ENCODE measurements at regions not wholly inside any gene's neighbourhood (a gene's known extent, or its start where the extent isn't known, plus 50 kb on each side); places are given as distances from the start of the nearest gene placed in this dataset.

DNA sequence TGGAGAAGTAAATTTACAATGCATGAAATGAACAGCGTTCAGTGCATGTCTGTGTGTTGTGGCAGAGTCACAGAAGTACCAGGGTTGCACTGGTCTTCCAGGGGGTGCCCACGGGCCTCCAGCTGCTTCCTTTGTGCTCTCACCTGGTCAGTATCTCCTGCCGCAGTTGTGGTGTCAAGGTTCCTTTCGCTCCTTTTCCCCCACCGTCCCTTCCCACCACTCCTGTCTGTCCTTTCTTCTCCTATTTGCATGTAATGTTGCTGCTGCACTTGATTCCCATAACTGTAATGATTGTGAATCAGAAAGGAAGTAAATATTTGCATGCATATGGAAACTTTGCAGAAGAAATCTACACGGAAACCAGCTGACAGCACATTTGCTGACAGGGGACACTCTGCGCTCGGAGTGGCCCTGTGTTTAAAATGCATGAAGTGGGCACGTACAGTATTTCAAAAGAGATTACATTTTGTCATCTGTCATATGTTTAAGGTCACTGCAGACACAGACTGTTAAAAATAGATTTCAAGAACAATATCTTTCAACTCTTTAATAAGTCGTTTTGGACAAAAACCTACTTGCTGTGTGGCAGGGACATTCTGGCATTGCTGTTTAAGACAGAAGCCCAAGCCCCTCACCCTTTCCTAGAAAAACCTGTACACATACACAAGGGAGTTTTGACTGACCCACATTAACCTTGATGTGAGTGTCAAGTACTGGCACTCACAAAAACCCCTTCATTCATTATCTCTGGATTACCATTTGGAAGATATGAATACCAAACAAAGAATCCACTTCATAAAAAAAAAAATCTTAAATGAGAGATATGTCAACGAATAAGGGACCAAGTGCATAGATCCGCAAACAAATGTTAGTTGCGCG, 336.7 kb upstream of the KLF6 start:
- H3K9me3 ChIP-seq (ENCODE audit: control insufficient read depth, low read length) = peaks cover 3% of the 10 kb centered on the region
- WGBS = 52% methylated on average over 14 of the region's 14 CpGs
- peak; percentile 51 to 71 for ATAC-seq

DNA sequence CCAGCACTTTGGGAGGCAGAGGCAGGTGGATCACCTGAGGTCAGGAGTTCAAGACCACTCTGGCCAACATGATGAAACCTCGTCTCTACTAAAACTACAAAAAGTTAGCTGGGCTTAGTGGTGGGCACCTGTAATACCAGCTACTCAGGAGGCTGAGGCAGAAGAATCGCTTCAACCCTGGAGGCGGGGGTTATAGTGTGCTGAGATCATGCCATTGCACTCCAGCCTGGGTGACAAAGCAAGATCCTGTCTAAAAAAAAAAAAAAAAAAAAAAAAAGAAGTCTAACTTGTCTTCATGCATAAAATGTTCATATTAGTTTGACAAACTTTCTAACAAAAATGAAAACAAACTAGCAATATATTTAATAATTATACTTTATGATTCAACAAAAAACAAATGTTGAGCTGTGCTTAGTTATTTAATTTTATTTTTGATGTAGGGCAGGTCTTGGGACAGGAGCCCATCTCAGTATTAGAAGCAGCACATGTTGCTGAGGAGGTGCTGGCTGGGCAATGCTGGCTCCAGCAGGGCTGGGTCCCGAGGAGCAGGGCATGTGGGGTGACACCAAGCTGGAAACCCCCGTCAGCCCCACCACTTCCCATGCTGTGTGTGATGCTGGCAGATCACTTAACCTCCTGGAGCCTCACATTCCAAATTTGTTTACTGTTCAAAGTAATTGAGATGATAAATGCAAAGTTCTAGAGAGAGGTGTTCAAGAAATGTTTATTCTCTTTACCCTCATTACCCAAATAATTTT, 335.3 kb upstream of the KLF6 start:
- Histone ChIP-seq H3K27me3 (ENCODE audit: control insufficient read depth, insufficient read depth) (no peaks in the 10 kb centered on the region), H3K9me3 (ENCODE audit: control insufficient read depth, low read length) (peaks cover 3% of the 10 kb centered on the region), H3K4me3 (ENCODE audit: low read length) (no peak overlapping the region), H3K27ac (ENCODE audit: low read length) (no peak overlapping the region), H3K4me1 (ENCODE audit: control insufficient read depth, insufficient read depth, low read length) (peaks cover 3% of the 10 kb centered on the region)
- intact Hi-C loops (cut with DNase I) = no loop called here
- ATAC-seq (peak in 1 of 2 donors; percentile 55), DNase-seq (peak in 1 of 3 donors; percentile 59)
- WGBS = 75% methylated on average over 5 of the region's 5 CpGs

More for the DNA sequence above, 336.7 kb upstream of the KLF6 start:
- intact Hi-C loops (cut with DNase I) = no loop called here
- H3K27ac ChIP-seq (ENCODE audit: low read length) = no peak overlapping the region
- DNase-seq = peak in 1 of 3 donors; percentile 44
- H3K4me1 ChIP-seq (ENCODE audit: control insufficient read depth, insufficient read depth, low read length) = peaks cover 3% of the 10 kb centered on the region
- H3K4me3 ChIP-seq (ENCODE audit: low read length) = no peak overlapping the region
- no peaks in the 10 kb centered on the region for H3K27me3 ChIP-seq (ENCODE audit: control insufficient read depth, insufficient read depth)

DNA sequence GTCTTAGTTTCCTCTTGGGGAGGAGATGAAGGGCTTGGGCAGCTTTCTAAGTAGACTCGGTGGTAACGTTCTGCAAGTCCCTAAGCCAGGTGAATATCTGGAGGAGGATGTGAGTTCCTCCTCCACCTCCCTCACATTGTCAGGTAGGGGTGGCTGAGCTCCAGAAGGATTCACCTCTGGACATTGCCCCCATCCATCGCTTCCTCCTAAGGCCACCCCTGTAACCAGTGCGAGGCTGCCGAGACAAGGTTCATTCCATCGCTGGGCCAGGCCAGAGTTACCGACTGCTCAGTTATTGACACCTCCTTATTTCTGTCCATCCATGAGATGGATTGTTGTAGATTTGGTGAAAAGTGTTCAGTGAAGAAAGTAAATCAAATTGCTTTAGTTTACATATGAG, 334.1 kb upstream of the KLF6 start:
- Histone ChIP-seq H3K4me1 (ENCODE audit: control insufficient read depth, insufficient read depth, low read length) (peaks cover 3% of the 10 kb centered on the region), H3K4me3 (ENCODE audit: low read length) (no peak overlapping the region), H3K9me3 (ENCODE audit: control insufficient read depth, low read length) (no peaks in the 10 kb centered on the region), H3K27me3 (ENCODE audit: control insufficient read depth, insufficient read depth) (no peaks in the 10 kb centered on the region), H3K27ac (ENCODE audit: low read length) (no peak overlapping the region)
- DNase-seq (no peak), ATAC-seq (no peak)
- intact Hi-C loops (cut with DNase I) = no loop called here
- WGBS = 91% methylated on average over 7 of the region's 7 CpGs

DNA sequence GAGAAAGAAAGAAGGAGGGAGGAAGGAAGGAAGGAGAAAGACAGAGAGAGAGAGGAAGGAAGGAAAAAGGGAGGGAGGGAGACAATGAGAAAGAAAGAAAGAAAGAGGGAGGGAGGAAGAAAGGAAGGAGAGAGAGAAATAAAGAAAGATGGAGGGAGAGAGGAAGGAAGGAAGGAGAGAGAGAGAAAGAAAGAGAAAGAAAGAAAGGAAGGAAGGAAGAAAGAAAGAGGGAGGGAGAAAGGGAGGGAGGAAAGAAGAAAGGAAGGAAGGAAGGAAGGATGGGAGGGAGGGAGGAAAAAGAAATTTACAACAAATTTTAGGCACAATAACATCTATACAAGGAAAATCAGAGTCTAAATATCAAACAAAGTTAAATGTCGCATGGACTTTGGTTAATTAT, 332.6 kb upstream of the KLF6 start:
- WGBS = 98% methylated on average over 1 of the region's 1 CpG
- DNase-seq = no peak

DNA sequence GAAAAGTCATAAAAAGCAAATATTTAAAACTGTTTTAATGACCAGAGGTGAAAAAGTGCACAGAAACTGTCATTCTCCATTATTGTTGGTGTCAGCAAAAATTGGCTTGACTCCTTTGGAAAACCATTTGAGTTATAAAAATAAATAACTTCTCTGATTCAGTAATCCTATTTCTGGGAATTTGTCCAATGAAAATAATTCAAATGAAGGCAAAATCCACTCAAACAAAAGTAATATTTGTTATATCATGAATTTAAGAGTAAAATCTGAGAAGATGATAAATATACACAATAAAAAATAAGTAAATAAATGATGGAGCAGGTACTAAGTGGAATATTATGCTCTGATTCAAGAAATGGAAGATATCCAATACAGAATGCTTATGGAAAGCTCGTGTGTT, 326.6 kb upstream of the KLF6 start:
- H3K27me3 ChIP-seq (ENCODE audit: control insufficient read depth, insufficient read depth) = no peaks in the 10 kb centered on the region
- DNase-seq (no peak), ATAC-seq (no peak)
- no peak overlapping the region for H3K27ac ChIP-seq (ENCODE audit: low read length)
- 67% methylated on average over 1 of the region's 1 CpG for WGBS
- no peak overlapping the region for H3K4me3 ChIP-seq (ENCODE audit: low read length)
- intact Hi-C loops (cut with DNase I) = no loop called here
- no peaks in the 10 kb centered on the region for H3K9me3 ChIP-seq (ENCODE audit: control insufficient read depth, low read length)
- H3K4me1 ChIP-seq (ENCODE audit: control insufficient read depth, insufficient read depth, low read length) = peaks cover 3% of the 10 kb centered on the region

More for the DNA sequence above, 332.6 kb upstream of the KLF6 start:
- intact Hi-C loops (cut with DNase I) = no loop called here
- Histone ChIP-seq H3K27me3 (ENCODE audit: control insufficient read depth, insufficient read depth) (no peaks in the 10 kb centered on the region), H3K4me1 (ENCODE audit: control insufficient read depth, insufficient read depth, low read length) (peaks cover 3% of the 10 kb centered on the region), H3K9me3 (ENCODE audit: control insufficient read depth, low read length) (no peaks in the 10 kb centered on the region), H3K27ac (ENCODE audit: low read length) (no peak overlapping the region), H3K4me3 (ENCODE audit: low read length) (no peak overlapping the region)
- ATAC-seq = no peak

DNA sequence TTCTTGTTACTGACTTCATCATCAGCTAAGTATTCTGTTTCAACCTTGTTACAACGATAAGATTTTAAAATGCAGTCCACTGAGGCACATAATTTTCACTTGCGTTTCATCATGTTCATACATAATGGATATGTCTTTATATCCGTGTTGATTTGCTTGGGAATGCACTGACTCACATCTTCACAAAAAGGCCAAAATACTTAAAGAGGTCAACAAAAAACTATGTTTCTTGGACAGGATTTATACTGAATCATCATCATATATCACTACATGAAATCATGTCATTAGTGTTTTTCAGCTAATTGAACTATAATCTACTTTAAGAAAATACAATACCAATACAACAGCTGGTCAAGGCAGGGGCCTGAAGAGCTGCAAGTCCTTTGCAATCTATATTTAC, 324.5 kb upstream of the KLF6 start:
- intact Hi-C loops (cut with DNase I) = no loop called here
- WGBS = 84% methylated on average over 3 of the region's 3 CpGs
- no peak for DNase-seq
- Histone ChIP-seq H3K27me3 (ENCODE audit: control insufficient read depth, insufficient read depth) (no peaks in the 10 kb centered on the region), H3K27ac (ENCODE audit: low read length) (no peak overlapping the region), H3K4me1 (ENCODE audit: control insufficient read depth, insufficient read depth, low read length) (peaks cover 3% of the 10 kb centered on the region), H3K9me3 (ENCODE audit: control insufficient read depth, low read length) (no peaks in the 10 kb centered on the region), H3K4me3 (ENCODE audit: low read length) (no peak overlapping the region)
- no peak for ATAC-seq

DNA sequence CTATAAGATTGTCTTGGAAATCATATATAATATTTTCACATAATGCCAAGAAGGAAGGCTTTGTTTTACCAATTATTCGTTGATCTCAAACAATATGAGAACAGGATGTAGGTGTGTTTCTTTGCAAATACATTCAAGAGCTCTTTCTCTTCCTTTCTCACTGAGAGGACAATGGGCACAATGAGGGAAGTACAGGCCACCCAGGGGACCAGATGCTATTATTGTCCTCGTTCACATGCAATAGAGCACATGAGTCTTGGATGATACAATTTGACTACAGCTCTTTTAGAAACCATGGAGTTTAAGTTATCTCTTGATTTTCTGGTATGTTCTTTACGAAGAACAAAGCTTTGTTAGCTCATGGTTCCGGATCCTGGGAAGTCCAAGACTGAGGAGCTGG, 323.7 kb upstream of the KLF6 start:
- intact Hi-C loops (cut with DNase I) = no loop called here
- DNase-seq (no peak), ATAC-seq (no peak)
- no peak overlapping the region for H3K4me3 ChIP-seq (ENCODE audit: low read length)
- WGBS = 70% methylated on average over 4 of the region's 4 CpGs
- H3K4me1 ChIP-seq (ENCODE audit: control insufficient read depth, insufficient read depth, low read length) = peaks cover 3% of the 10 kb centered on the region
- no peak overlapping the region for H3K27ac ChIP-seq (ENCODE audit: low read length)
- H3K27me3 ChIP-seq (ENCODE audit: control insufficient read depth, insufficient read depth) = no peaks in the 10 kb centered on the region
- no peaks in the 10 kb centered on the region for H3K9me3 ChIP-seq (ENCODE audit: control insufficient read depth, low read length)

DNA sequence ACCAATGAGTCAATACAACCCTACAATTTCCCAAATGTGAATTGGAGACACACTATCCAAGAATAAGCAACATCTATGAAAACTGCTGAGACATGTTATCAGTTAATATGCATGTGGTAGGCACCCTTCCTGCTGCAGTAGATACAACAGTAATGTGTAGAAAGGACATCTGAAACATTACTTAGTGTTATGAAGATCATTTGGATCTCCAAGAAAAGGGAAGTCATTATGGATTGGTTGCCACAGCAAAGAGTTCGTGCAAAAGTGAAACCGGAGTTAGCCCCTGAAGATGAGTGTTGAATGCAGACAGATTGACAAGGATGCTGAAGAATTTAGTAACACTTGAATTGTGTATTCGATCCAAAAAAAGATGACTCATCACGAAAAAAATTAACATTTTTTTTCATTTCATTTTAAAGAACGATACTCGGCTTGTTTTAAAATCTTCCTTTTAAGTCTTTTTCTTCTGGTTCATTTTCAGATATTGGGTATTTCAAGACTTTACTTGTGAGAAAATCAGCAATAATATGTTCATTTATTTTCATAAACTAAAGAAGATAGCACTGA, 322.4 kb upstream of the KLF6 start:
- Histone ChIP-seq H3K4me1 (ENCODE audit: control insufficient read depth, insufficient read depth, low read length) (peaks cover 3% of the 10 kb centered on the region), H3K4me3 (ENCODE audit: low read length) (no peak overlapping the region), H3K27ac (ENCODE audit: low read length) (no peak overlapping the region), H3K27me3 (ENCODE audit: control insufficient read depth, insufficient read depth) (no peaks in the 10 kb centered on the region), H3K9me3 (ENCODE audit: control insufficient read depth, low read length) (no peaks in the 10 kb centered on the region)
- DNase-seq (no peak), ATAC-seq (no peak)
- intact Hi-C loops (cut with DNase I) = no loop called here
- WGBS = 63% methylated on average over 6 of the region's 6 CpGs

DNA sequence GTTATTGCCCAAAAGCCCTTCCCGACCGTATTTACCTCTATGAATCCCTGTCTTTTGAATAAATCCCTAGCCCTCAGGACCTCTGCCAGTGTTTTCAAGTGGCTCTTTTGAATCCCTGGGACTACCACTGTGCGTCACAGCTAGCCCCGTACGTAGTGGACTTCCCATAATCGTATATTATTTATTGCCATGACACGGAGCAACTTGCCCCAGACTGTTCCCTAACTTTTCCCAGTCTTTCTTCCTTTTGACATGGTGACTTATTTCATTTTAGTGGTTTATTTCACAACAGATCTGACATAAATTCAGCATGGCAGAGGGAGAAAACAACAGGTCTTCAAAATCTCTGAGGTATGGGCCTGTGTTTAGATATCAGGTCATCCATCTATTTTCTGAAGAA, 318.6 kb upstream of the KLF6 start:
- intact Hi-C loops (cut with DNase I) = no loop called here

DNA sequence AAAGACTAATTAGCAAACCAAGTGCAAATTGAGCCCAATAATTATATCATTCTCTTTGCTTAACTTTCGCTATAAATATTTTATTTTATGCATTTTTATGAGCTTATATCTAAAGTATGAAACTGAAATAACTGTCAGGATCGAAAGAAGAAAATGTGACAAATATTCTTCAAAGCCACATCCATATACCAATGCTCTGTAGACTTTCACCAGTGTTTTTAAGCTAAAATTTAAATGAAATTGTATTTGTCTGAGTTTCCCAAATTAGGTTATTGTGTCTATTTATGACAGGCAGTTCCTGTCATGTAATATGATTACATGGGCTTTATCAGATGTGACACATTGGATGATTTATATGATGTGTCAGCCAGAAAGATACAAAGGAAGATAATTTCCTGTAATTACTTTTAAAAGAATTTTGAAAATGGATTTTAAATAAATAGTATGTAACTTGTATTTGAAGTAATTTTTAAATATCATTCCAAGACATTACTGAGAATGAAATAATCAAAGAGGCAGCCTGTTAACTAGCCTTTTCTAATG, 317.9 kb upstream of the KLF6 start:
- H3K4me1 ChIP-seq (ENCODE audit: control insufficient read depth, insufficient read depth, low read length) = no peaks in the 10 kb centered on the region
- WGBS = 97% methylated on average over 2 of the region's 2 CpGs
- DNase-seq (no peak), ATAC-seq (no peak)
- intact Hi-C loops (cut with DNase I) = no loop called here
- no peaks in the 10 kb centered on the region for H3K9me3 ChIP-seq (ENCODE audit: control insufficient read depth, low read length)
- no peaks in the 10 kb centered on the region for H3K27me3 ChIP-seq (ENCODE audit: control insufficient read depth, insufficient read depth)
- no peak overlapping the region for H3K27ac ChIP-seq (ENCODE audit: low read length)
- no peak overlapping the region for H3K4me3 ChIP-seq (ENCODE audit: low read length)

More for the DNA sequence above, 318.6 kb upstream of the KLF6 start:
- no peak overlapping the region for H3K27ac ChIP-seq (ENCODE audit: low read length)
- no peak overlapping the region for H3K4me3 ChIP-seq (ENCODE audit: low read length)
- 67% methylated on average over 7 of the region's 7 CpGs for WGBS
- no peaks in the 10 kb centered on the region for H3K9me3 ChIP-seq (ENCODE audit: control insufficient read depth, low read length)
- H3K27me3 ChIP-seq (ENCODE audit: control insufficient read depth, insufficient read depth) = no peaks in the 10 kb centered on the region
- ATAC-seq = no peak
- DNase-seq = no peak
- H3K4me1 ChIP-seq (ENCODE audit: control insufficient read depth, insufficient read depth, low read length) = no peaks in the 10 kb centered on the region
